HG03097 (cell line): ENCODE measurements at regions not wholly inside any gene's neighbourhood (a gene's known extent, or its start where the extent isn't known, plus 50 kb on each side); places are given as distances from the start of the nearest gene placed in this dataset.

Source experiments
- ATAC-seq: cut with Tn5 transposase; IDR thresholded peaks from one replicate; pipeline ENCODE4 v1.9.1; 2021; ENCODE audit not compliant: unreplicated experiment, low FRiP score

DNA sequence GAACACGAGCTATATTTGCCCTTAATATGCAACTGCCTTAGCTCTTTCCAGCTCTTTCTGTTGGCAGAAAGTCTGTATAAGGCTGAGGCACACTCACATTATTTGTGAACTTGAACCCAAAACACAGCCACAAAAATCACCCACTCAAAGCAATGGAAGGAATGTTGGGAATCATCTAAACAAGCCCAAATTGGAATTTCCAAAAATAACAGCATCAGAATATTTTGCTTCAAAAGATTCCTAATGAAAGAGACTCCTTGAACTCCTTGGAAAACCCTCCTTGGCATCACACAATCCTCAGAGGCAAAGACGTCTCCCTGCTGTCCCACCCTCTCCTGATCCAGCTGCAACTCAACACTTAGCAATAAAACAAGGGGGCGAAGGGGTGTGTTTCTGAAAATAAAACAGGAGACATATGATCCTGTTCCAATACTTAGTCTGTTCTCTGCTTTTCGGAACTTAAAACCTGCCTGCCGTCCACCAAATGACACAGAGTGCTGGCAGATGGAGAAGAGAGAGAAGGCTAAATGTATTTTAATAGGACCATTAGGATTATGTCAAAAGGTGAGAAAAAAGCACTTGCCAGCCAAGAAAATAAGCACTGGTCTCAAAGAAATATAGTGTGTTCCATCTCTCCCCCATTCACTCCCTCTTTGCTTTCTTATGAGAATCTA, 320.7 kb upstream of the JARID2 start:
- no peak for ATAC-seq

- ATAC-seq = no peak
These were observed 320.2 kb upstream of the JARID2 start for GRCh38 chr6:14925699-14926026.

DNA sequence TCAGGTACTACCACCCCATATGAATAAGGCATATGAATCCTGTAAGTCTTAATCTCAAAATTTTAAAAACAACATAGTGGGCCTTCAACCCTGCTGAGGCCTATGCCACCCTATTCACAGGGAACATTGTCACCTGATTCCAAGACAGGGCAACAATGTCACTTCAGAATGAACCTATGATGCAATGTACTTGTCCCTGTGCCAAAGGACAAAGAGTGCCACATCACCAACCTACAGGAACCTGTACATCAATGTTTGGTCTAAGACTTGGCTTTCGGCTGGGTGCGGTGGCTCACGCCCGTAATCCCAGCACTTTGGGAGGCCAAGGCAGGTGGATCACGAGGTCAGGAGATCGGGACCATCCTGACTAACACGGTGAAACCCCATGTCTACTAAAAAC, 318.5 kb upstream of the JARID2 start:
- ATAC-seq = no peak

GRCh38 chr6:14929291-14929690, 316.6 kb upstream of the JARID2 start:
- no peak for ATAC-seq

DNA sequence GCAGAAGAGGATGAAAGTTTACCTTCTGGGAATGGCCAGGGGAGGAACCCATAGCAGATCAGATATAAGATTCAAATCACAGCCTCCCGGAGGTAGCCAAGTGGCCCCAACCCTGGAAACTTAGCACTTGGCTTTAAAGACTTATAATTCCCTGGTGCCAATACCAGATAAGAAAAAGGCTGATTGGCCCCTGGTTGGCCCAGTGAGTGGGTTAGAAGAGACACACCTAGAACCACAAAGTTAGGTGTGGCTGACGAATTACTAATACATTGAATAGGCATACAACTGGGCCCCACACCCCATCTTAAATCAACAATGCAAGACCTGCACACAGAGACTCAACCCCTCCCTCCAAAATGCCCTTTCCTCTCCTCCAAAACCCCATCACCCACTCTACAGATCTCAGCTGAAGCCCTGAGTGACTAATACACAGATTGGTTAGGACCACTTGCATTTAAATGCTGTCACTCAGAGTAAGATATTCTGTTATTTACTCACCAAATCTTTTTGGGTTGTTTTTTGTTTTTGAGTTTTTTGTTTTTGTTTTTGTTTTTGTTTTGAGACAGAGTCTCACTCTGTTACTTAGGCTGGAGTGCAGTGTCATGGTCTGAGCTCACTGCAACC, 315.4 kb upstream of the JARID2 start:
- ATAC-seq = no peak

DNA sequence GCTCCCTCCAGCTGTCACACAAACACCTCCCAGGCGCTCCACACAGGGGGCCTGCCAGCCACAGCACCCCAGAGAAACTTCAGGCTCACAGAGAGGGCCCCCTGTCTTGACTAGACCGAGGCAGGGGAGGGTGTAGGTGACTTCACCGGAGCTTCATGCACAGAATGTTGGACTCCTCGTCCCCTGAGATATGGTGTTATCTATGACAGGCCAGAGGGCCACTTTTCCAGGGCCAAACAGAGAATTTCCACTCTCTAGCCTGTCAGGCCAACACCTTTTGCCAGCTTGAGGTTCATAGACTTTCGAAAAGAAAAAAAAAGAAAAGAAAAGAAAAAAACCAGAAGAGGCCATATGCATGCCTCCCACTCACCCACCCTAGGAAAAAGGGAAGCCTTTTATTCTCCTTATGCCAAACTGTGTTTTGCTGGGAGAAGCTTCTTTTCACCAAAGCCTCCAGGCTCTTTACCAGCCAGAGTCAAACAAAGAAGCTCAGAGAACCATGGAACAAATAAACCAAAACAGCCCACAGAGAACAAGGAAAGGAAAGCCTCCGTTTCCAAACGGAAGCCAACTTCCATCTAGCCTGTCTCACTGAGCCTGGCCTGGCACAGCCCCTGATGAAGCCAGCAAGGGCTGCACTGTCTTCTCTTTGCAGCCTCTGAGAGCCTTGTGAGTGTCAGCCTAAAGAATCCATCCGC, 313.2 kb upstream of the JARID2 start:
- no peak for ATAC-seq

DNA sequence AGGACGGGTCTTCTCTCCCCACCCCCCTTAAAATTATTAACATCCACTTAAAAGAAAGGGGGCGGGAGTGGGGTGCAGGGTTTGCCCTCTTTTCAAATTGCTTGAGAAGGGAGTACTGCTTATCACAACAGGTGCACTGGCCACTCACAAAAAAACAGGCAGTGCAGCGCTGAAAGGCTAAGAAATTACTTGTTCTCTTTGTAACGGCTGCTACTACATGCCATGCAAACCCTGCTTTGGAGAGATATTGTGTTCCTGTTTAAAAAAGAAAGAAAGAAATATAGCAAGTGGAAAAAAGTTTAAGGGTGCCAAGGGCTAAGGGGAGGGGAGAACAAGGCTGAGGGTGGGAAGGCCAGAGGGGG, 312.7 kb upstream of the JARID2 start:
- no peak for ATAC-seq

- no peak for ATAC-seq
These were observed 311.9 kb upstream of the JARID2 start for GRCh38 chr6:14934013-14934412.

DNA sequence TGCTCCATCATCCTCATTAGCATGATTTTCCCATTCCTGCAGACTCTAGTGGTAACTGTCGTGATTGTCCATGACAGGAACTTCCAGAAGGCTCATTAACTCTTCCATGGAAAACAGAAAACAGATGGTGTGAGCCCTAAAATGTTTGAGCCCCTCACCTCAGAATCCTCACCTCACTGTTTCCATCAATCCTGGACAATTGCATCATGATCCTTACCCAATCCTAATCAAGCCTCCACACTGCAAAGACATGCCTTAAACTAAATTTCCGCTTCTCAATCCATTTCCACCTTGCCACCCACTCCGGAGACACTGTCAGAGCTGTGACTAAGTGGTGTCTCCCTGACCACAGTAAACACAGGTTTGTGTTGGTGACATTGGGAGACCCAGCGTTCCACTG, 311.0 kb upstream of the JARID2 start:
- no peak for ATAC-seq

- ATAC-seq = no peak
These were observed 309.0 kb upstream of the JARID2 start for GRCh38 chr6:14936861-14937260.

GRCh38 chr6:14943116-14943515, 302.8 kb upstream of the JARID2 start:
- ATAC-seq = no peak

GRCh38 chr6:14944593-14944992, 301.3 kb upstream of the JARID2 start:
- no peak for ATAC-seq

GRCh38 chr6:14945461-14946185, 300.2 kb upstream of the JARID2 start:
- ATAC-seq = no peak

GRCh38 chr6:14946753-14947152, 299.1 kb upstream of the JARID2 start:
- ATAC-seq = no peak

GRCh38 chr6:14948586-14949245, 297.2 kb upstream of the JARID2 start:
- ATAC-seq = no peak

- ATAC-seq = no peak
These were observed 295.5 kb upstream of the JARID2 start for GRCh38 chr6:14950103-14950969.

GRCh38 chr6:14950970-14951276, 294.9 kb upstream of the JARID2 start:
- ATAC-seq = no peak

DNA sequence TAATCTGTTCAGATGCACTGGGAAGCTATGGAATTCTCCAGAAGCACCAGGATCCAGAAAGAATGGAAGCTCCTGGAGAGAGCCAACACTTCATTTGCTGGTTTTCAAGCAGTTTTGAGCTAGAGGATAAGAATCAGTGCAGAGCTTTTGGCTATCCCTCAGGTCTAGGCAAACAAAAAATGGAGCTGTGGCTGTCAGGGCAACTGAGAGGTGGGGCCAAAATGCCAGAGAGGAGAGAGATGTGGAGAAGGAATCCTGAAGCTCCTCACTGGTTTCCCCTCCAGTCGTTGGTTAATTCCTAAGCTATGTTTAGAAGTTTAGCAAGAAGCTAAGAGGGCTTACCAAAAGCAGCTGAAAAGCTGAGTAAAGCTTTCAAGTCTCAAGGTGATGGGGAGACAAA, 294.2 kb upstream of the JARID2 start:
- ATAC-seq = no peak

GRCh38 chr6:14953836-14954235, 292.0 kb upstream of the JARID2 start:
- no peak for ATAC-seq

DNA sequence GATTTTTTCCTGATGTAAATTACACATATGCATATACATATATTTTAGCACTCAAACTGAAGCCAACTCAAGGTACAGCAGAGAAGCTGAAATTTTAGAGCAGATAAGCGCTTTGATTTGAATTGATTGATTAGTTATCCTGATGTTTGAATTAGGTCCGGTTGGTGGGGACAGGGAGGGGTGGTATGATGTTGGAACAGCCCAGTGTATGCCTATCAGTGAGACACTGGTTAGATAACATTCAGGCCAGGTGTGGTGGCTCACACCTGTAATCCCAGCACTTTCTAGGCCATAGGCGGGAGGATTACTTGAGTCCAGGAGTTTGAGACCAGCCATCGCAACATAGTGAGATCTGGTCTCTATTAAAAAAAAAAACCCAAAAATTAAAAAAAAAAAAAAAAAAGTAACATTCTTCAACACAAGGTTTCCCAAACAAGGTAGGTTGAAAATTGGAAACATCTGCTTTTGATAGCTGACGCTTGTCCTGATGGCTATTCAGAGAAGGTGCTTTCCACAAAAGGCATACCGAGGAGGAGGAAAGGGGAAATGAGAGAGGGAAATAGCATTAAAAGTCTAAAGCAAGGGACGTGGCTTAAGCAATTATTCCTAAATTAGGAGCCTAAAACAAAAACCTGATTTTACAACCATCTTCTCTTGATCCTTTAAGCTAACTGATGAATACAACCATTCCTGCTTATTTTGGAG, 288.4 kb upstream of the JARID2 start:
- ATAC-seq = no peak
